Activated naive CD8-positive, alpha-beta T cell treated with anti-CD3 and anti-CD28 coated beads, Interleukin-2, amount 10 ng/mL, durations not matched to agents 7 days and 5 days (primary cell): ENCODE measurements at regions not wholly inside any gene's neighbourhood (a gene's known extent, or its start where the extent isn't known, plus 50 kb on each side); places are given as distances from the start of the nearest gene placed in this dataset.
"Not testable (repeated sequence)": the region's sequence is repeated elsewhere in the genome, so short reads cannot be mapped to it uniquely, and the experiment has no call there.

ENCODE experiments used
- ATAC-seq: fragments of 150-1000 bp; cut with Tn5 transposase; one replicate; pipeline ENCODE4 v1.10.0; 2021; ENCODE audit warnings: low read depth, moderate library complexity
- POLR2A ChIA-PET: fragments of 350-600 bp; sonication (Branson Sonifier 250); formaldehyde crosslinking; loops from one replicate; lab custom pipeline; 2021; ENCODE audit warnings: antibody characterized with exemption; lab: Charles Lee
- DNase-seq: peaks from one replicate; pipeline ENCODE4 v3.0.0; 2021
- H3K27ac Mint-ChIP-seq: one replicate; pipeline ENCODE4 v1.8.0; 2022; ENCODE audit warnings: mild to moderate bottlenecking, mixed read lengths
- H3K27me3 Mint-ChIP-seq: one replicate; pipeline ENCODE4 v1.8.0; 2022; ENCODE audit warnings: mild to moderate bottlenecking, moderate library complexity, mixed read lengths
- H3K36me3 Mint-ChIP-seq: one replicate; pipeline ENCODE4 v1.8.0; 2021; ENCODE audit warnings: mild to moderate bottlenecking, mixed read lengths
- H3K4me1 Mint-ChIP-seq: one replicate; pipeline ENCODE4 v1.8.0; 2021; ENCODE audit warnings: mixed read lengths
- H3K4me3 Mint-ChIP-seq: one replicate; pipeline ENCODE4 v1.8.0; 2022; ENCODE audit warnings: mild to moderate bottlenecking, moderate library complexity, mixed read lengths
- H3K9me3 Mint-ChIP-seq: one replicate; pipeline ENCODE4 v1.8.0; 2021; ENCODE audit warnings: mixed read lengths

GRCh38 chr14:105659935-105660527 is 133.6 kb downstream of the TMEM121 start:
- ATAC-seq = no peak
- no peak for DNase-seq
- no peaks in the 10 kb centered on the region for H3K36me3 Mint-ChIP-seq
- no peak overlapping the region for H3K27ac Mint-ChIP-seq
- POLR2A ChIA-PET = no interaction called here
- H3K27me3 Mint-ChIP-seq = peaks cover 6% of the 10 kb centered on the region
- H3K4me1 Mint-ChIP-seq = no peaks in the 10 kb centered on the region
- H3K9me3 Mint-ChIP-seq = peaks cover 21% of the 10 kb centered on the region
- H3K4me3 Mint-ChIP-seq = no peak overlapping the region

- Mint-ChIP-seq H3K36me3 (no peaks in the 10 kb centered on the region), H3K27me3 (peaks cover 6% of the 10 kb centered on the region)
Observed at GRCh38 chr14:105660816-105661531, 134.6 kb downstream of the TMEM121 start.

GRCh38 chr14:105662043-105662442 is 135.7 kb downstream of the TMEM121 start:
- DNase-seq, ATAC-seq, H3K4me1 Mint-ChIP-seq, H3K27ac Mint-ChIP-seq, H3K27me3 Mint-ChIP-seq, POLR2A ChIA-PET, H3K4me3 Mint-ChIP-seq, H3K36me3 Mint-ChIP-seq: not testable (repeated sequence)
- peaks cover 21% of the 10 kb centered on the region for H3K9me3 Mint-ChIP-seq

More at GRCh38 chr14:105660816-105661531, 134.6 kb downstream of the TMEM121 start:
- Mint-ChIP-seq H3K4me3 (no peak overlapping the region), H3K4me1 (no peaks in the 10 kb centered on the region), H3K9me3 (peaks cover 21% of the 10 kb centered on the region), H3K27ac (no peak overlapping the region)
- POLR2A ChIA-PET = no interaction called here
- ATAC-seq (no peak), DNase-seq (no peak)

GRCh38 chr14:105662592-105662991 is 136.2 kb downstream of the TMEM121 start:
- POLR2A ChIA-PET, H3K27me3 Mint-ChIP-seq, DNase-seq, H3K27ac Mint-ChIP-seq, H3K36me3 Mint-ChIP-seq, H3K4me1 Mint-ChIP-seq, H3K4me3 Mint-ChIP-seq, ATAC-seq: not testable (repeated sequence)
- H3K9me3 Mint-ChIP-seq = peaks cover 18% of the 10 kb centered on the region

- DNase-seq, H3K4me3 Mint-ChIP-seq, H3K36me3 Mint-ChIP-seq, POLR2A ChIA-PET, H3K4me1 Mint-ChIP-seq, ATAC-seq, H3K27me3 Mint-ChIP-seq, H3K27ac Mint-ChIP-seq: not testable (repeated sequence)
- H3K9me3 Mint-ChIP-seq = peaks cover 18% of the 10 kb centered on the region
Observed at GRCh38 chr14:105663323-105663722, 136.9 kb downstream of the TMEM121 start.

- H3K4me3 Mint-ChIP-seq, DNase-seq, H3K4me1 Mint-ChIP-seq, H3K27me3 Mint-ChIP-seq, POLR2A ChIA-PET, H3K27ac Mint-ChIP-seq, H3K36me3 Mint-ChIP-seq, ATAC-seq: not testable (repeated sequence)
- H3K9me3 Mint-ChIP-seq = peaks cover 15% of the 10 kb centered on the region
Observed at GRCh38 chr14:105663818-105664596, 137.6 kb downstream of the TMEM121 start.

- no peak for DNase-seq
- Mint-ChIP-seq H3K9me3 (peaks cover 14% of the 10 kb centered on the region), H3K27ac (no peak overlapping the region), H3K4me1 (no peaks in the 10 kb centered on the region), H3K36me3 (no peaks in the 10 kb centered on the region), H3K4me3 (no peak overlapping the region), H3K27me3 (no peaks in the 10 kb centered on the region)
- no peak for ATAC-seq
- POLR2A ChIA-PET = no interaction called here
Observed at GRCh38 chr14:105664691-105665090, 138.3 kb downstream of the TMEM121 start.

GRCh38 chr14:105665247-105665950 is 139.0 kb downstream of the TMEM121 start:
- Mint-ChIP-seq H3K27me3 (no peaks in the 10 kb centered on the region), H3K27ac (no peak overlapping the region), H3K4me3 (no peak overlapping the region), H3K36me3 (no peaks in the 10 kb centered on the region), H3K4me1 (no peaks in the 10 kb centered on the region), H3K9me3 (peaks cover 7% of the 10 kb centered on the region)
- DNase-seq = peak; percentile 21
- POLR2A ChIA-PET = no interaction called here
- ATAC-seq = peak; percentile 17

- Mint-ChIP-seq H3K36me3 (no peaks in the 10 kb centered on the region), H3K4me1 (no peaks in the 10 kb centered on the region), H3K9me3 (peaks cover 2% of the 10 kb centered on the region), H3K4me3 (no peak overlapping the region), H3K27me3 (no peaks in the 10 kb centered on the region), H3K27ac (no peak overlapping the region)
- POLR2A ChIA-PET = no interaction called here
- ATAC-seq (no peak), DNase-seq (peak; percentile 10)
Observed at GRCh38 chr14:105665951-105666277, 139.5 kb downstream of the TMEM121 start.

- Mint-ChIP-seq H3K27ac (no peak overlapping the region), H3K9me3 (no peaks in the 10 kb centered on the region)
Observed at GRCh38 chr14:105666420-105666819, 140.0 kb downstream of the TMEM121 start.

GRCh38 chr14:105666991-105667662 is 140.7 kb downstream of the TMEM121 start:
- POLR2A ChIA-PET, ATAC-seq, H3K27me3 Mint-ChIP-seq, H3K4me1 Mint-ChIP-seq, H3K36me3 Mint-ChIP-seq, DNase-seq, H3K27ac Mint-ChIP-seq, H3K9me3 Mint-ChIP-seq, H3K4me3 Mint-ChIP-seq: not testable (repeated sequence)

More at GRCh38 chr14:105666420-105666819, 140.0 kb downstream of the TMEM121 start:
- Mint-ChIP-seq H3K27me3 (no peaks in the 10 kb centered on the region), H3K4me1 (no peaks in the 10 kb centered on the region), H3K36me3 (no peaks in the 10 kb centered on the region), H3K4me3 (no peak overlapping the region)
- ATAC-seq = peak; percentile 30
- no peak for DNase-seq
- POLR2A ChIA-PET = no interaction called here

GRCh38 chr14:105667663-105668020 is 141.3 kb downstream of the TMEM121 start:
- DNase-seq = peak; percentile 46
- H3K9me3 Mint-ChIP-seq, H3K4me1 Mint-ChIP-seq, POLR2A ChIA-PET, H3K27me3 Mint-ChIP-seq, H3K27ac Mint-ChIP-seq, H3K36me3 Mint-ChIP-seq, H3K4me3 Mint-ChIP-seq, ATAC-seq: not testable (repeated sequence)

GRCh38 chr14:105668021-105668420 is 141.6 kb downstream of the TMEM121 start:
- H3K27me3 Mint-ChIP-seq, H3K9me3 Mint-ChIP-seq, H3K27ac Mint-ChIP-seq, H3K36me3 Mint-ChIP-seq, ATAC-seq, H3K4me1 Mint-ChIP-seq, POLR2A ChIA-PET, H3K4me3 Mint-ChIP-seq: not testable (repeated sequence)
- peak; percentile 25 for DNase-seq
